Mesenchymal stem cell (in vitro differentiated cells and primary cell): ENCODE measurements at regions not wholly inside any gene's neighbourhood (a gene's known extent, or its start where the extent isn't known, plus 50 kb on each side); places are given as distances from the start of the nearest gene placed in this dataset.

Source experiments
- DNase-seq: peaks from one replicate; pipeline ENCODE4 v3.0.0-alpha.2; 2013
- H2AFZ ChIP-seq: one replicate; pipeline ENCODE4 v1.6.1; 2013; ENCODE audit warnings: low read depth, mild to moderate bottlenecking, control low read depth, inconsistent platforms, low read length, moderate library complexity
- H2AK5ac ChIP-seq: 2 replicates; pipeline ENCODE4 v1.6.1; 2013; ENCODE audit warnings: low read length, moderate library complexity, mild to moderate bottlenecking, inconsistent platforms; ENCODE audit not compliant: severe bottlenecking
- H2BK120ac ChIP-seq: one replicate; pipeline ENCODE4 v1.6.1; 2013; ENCODE audit warnings: low read depth, mild to moderate bottlenecking, inconsistent platforms, low read length, moderate library complexity
- H2BK12ac ChIP-seq, 2 experiments: one replicate each; pipeline ENCODE4 v1.6.1; 2013; ENCODE audit warnings: inconsistent platforms in 2 of 2, low read length in 2 of 2, mild to moderate bottlenecking in 2 of 2, moderate library complexity in 2 of 2, control low read depth in 1 of 2
- H2BK15ac ChIP-seq: one replicate; pipeline ENCODE4 v1.6.1; 2013; ENCODE audit warnings: mild to moderate bottlenecking, low read depth, inconsistent platforms; ENCODE audit not compliant: poor library complexity, severe bottlenecking
- H2BK5ac ChIP-seq: 2 replicates; pipeline ENCODE4 v1.6.1; 2013; ENCODE audit warnings: low read depth, mild to moderate bottlenecking, low read length, control low read depth, inconsistent platforms; ENCODE audit not compliant: poor library complexity, severe bottlenecking
- H3K14ac ChIP-seq, 2 experiments: one replicate each; pipeline ENCODE4 v1.6.1; 2013; ENCODE audit warnings: inconsistent platforms in 2 of 2, low read length in 2 of 2, control low read depth in 1 of 2, mild to moderate bottlenecking in 1 of 2, moderate library complexity in 1 of 2
- H3K18ac ChIP-seq, 2 experiments: one replicate each; pipeline ENCODE4 v1.6.1; 2013; ENCODE audit warnings: inconsistent platforms in 2 of 2, low read length in 2 of 2, control low read depth in 1 of 2, low read depth in 1 of 2, mild to moderate bottlenecking in 1 of 2
- H3K23ac ChIP-seq, 2 experiments: one replicate each; pipeline ENCODE4 v1.6.1; 2013; ENCODE audit warnings: inconsistent platforms in 2 of 2, low read length in 2 of 2, mild to moderate bottlenecking in 2 of 2, moderate library complexity in 2 of 2, control low read depth in 1 of 2
- H3K27ac ChIP-seq: 2 replicates; pipeline ENCODE4 v1.5.1; 2013; ENCODE audit warnings: mild to moderate bottlenecking, moderate library complexity, low read length, control low read depth, inconsistent platforms; ENCODE audit not compliant: poor library complexity, severe bottlenecking
- H3K27me3 ChIP-seq, 2 experiments: 2 replicates each; pipeline versions ENCODE4 v1.6.1 to v1.7.0; 2013; ENCODE audit warnings: low read length in 2 of 2, mild to moderate bottlenecking in 2 of 2, moderate library complexity in 2 of 2, control low read depth in 1 of 2, inconsistent platforms in 1 of 2; ENCODE audit not compliant: control insufficient read depth in 1 of 2, insufficient read depth in 1 of 2
- H3K36me3 ChIP-seq, 2 experiments: 2 replicates each; pipeline versions ENCODE4 v1.6.1 to v1.7.0; 2013; ENCODE audit warnings: low read length in 2 of 2, control low read depth in 1 of 2, inconsistent platforms in 1 of 2, low read depth in 1 of 2, mild to moderate bottlenecking in 1 of 2; ENCODE audit not compliant: insufficient read depth in 2 of 2, control insufficient read depth in 1 of 2
- H3K4ac ChIP-seq, 2 experiments: one replicate each; pipeline ENCODE4 v1.6.1; 2013; ENCODE audit warnings: inconsistent platforms in 2 of 2, low read length in 2 of 2, mild to moderate bottlenecking in 2 of 2, moderate library complexity in 2 of 2, control low read depth in 1 of 2, low read depth in 1 of 2
- H3K4me1 ChIP-seq: 2 replicates; pipeline ENCODE4 v1.6.1; 2013; ENCODE audit warnings: low read depth, low read length, control low read depth; ENCODE audit not compliant: control insufficient read depth, insufficient read depth
- H3K4me2 ChIP-seq: 2 replicates; pipeline ENCODE4 v1.6.1; 2013; ENCODE audit warnings: low read length, mild to moderate bottlenecking, inconsistent platforms; ENCODE audit not compliant: poor library complexity, severe bottlenecking
- H3K4me3 ChIP-seq, 2 experiments: 2 replicates each; pipeline versions ENCODE4 v1.5.1 to v1.7.0; 2013; ENCODE audit warnings: low read length in 2 of 2, mild to moderate bottlenecking in 2 of 2, control low read depth in 1 of 2, low read depth in 1 of 2; ENCODE audit not compliant: insufficient read depth in 1 of 2
- H3K79me1 ChIP-seq: replicated peaks from 2 replicates; pipeline ENCODE4 v1.6.1; 2013; ENCODE audit warnings: mild to moderate bottlenecking, control low read depth, low read length, inconsistent platforms; ENCODE audit not compliant: poor library complexity, severe bottlenecking
- H3K9ac ChIP-seq: 2 replicates; pipeline ENCODE4 v1.7.0; 2013; ENCODE audit warnings: mild to moderate bottlenecking, low read length, moderate library complexity
- H3K9me3 ChIP-seq: 2 replicates; pipeline ENCODE4 v1.7.0; 2013; ENCODE audit warnings: mild to moderate bottlenecking, low read length; ENCODE audit not compliant: control insufficient read depth
- H4K8ac ChIP-seq: one replicate; pipeline ENCODE4 v1.6.1; 2013; ENCODE audit warnings: inconsistent platforms, mild to moderate bottlenecking, low read length, moderate library complexity
- H4K91ac ChIP-seq: one replicate; pipeline ENCODE4 v1.6.1; 2013; ENCODE audit warnings: mild to moderate bottlenecking, low read length, inconsistent platforms
- WGBS: methylation state at CpG from one replicate; pipeline ENCODE4 v1.1.7; 2013; ENCODE audit warnings: mixed read lengths; 5-methylcytosine and 5-hydroxymethylcytosine counted together

- Histone ChIP-seq H2BK12ac (no peak overlapping the region), H3K79me1 (no peaks in the 10 kb centered on the region), H3K4me2 (no peak overlapping the region), H3K14ac (no peak overlapping the region), H3K4ac (no peak overlapping the region), H3K9ac (no peak overlapping the region), H3K4me3 (no peak overlapping the region), H3K27ac (no peak overlapping the region), H2AK5ac (no peak overlapping the region), H4K8ac (no peak overlapping the region), H2AFZ (no peak overlapping the region), H3K18ac (no peak overlapping the region), H3K9me3 (peaks cover 8% of the 10 kb centered on the region), H4K91ac (no peak overlapping the region), H3K27me3 (no peaks in the 10 kb centered on the region), H2BK120ac (no peak overlapping the region), H2BK5ac (no peak overlapping the region), H2BK15ac (no peak overlapping the region), H3K4me1 (no peaks in the 10 kb centered on the region), H3K23ac (no peak overlapping the region), H3K36me3 (no peaks in the 10 kb centered on the region)
- 81% methylated on average over 2 of the region's 2 CpGs for WGBS
- DNase-seq: no peak
Measured at GRCh38 chr18:11261486-11261885, 112.1 kb upstream of the PIEZO2 start.

GRCh38 chr18:11260961-11261461 is 111.6 kb upstream of the PIEZO2 start:
- no peak overlapping the region for H3K4ac ChIP-seq
- H3K36me3 ChIP-seq: no peaks in the 10 kb centered on the region
- peaks cover 8% of the 10 kb centered on the region for H3K9me3 ChIP-seq
- H2BK5ac ChIP-seq: no peak overlapping the region
- H2BK12ac ChIP-seq: no peak overlapping the region
- no peak overlapping the region for H3K27ac ChIP-seq
- H4K91ac ChIP-seq: no peak overlapping the region
- no peak overlapping the region for H2AK5ac ChIP-seq
- no peaks in the 10 kb centered on the region for H3K79me1 ChIP-seq
- H3K4me3 ChIP-seq: no peak overlapping the region
- H3K27me3 ChIP-seq: no peaks in the 10 kb centered on the region
- H3K23ac ChIP-seq: no peak overlapping the region
- WGBS: 88% methylated on average over 3 of the region's 3 CpGs
- H2AFZ ChIP-seq: no peak overlapping the region
- H3K14ac ChIP-seq: no peak overlapping the region
- no peak overlapping the region for H2BK120ac ChIP-seq
- no peaks in the 10 kb centered on the region for H3K4me1 ChIP-seq
- no peak overlapping the region for H4K8ac ChIP-seq
- no peak overlapping the region for H2BK15ac ChIP-seq
- no peak overlapping the region for H3K18ac ChIP-seq
- H3K4me2 ChIP-seq: no peak overlapping the region
- DNase-seq: no peak
- no peak overlapping the region for H3K9ac ChIP-seq

GRCh38 chr18:11259469-11260150 is 110.2 kb upstream of the PIEZO2 start:
- no peak overlapping the region for H2BK15ac ChIP-seq
- no peak overlapping the region for H4K91ac ChIP-seq
- H3K79me1 ChIP-seq: no peaks in the 10 kb centered on the region
- H3K27me3 ChIP-seq: no peaks in the 10 kb centered on the region
- H2BK120ac ChIP-seq: no peak overlapping the region
- H3K27ac ChIP-seq: no peak overlapping the region
- H2BK5ac ChIP-seq: no peak overlapping the region
- peak overlapping the region; percentile 16 for H3K9ac ChIP-seq
- H3K23ac ChIP-seq: no peak overlapping the region
- H2AK5ac ChIP-seq: no peak overlapping the region
- peak overlapping the region in 1 of 2 experiments; percentile 53 for H3K4me3 ChIP-seq
- no peak overlapping the region for H3K14ac ChIP-seq
- H3K4ac ChIP-seq: no peak overlapping the region
- no peak overlapping the region for H4K8ac ChIP-seq
- peak overlapping the region; percentile 31 for H2AFZ ChIP-seq
- no peaks in the 10 kb centered on the region for H3K36me3 ChIP-seq
- H2BK12ac ChIP-seq: no peak overlapping the region
- no peak overlapping the region for H3K4me2 ChIP-seq
- WGBS: 60% methylated on average over 8 of the region's 10 CpGs
- no peak overlapping the region for H3K18ac ChIP-seq
- peaks cover 8% of the 10 kb centered on the region for H3K9me3 ChIP-seq
- DNase-seq: no peak
- H3K4me1 ChIP-seq: no peaks in the 10 kb centered on the region

GRCh38 chr18:11258039-11258610 is 108.8 kb upstream of the PIEZO2 start:
- Histone ChIP-seq H3K27ac (no peak overlapping the region), H4K8ac (no peak overlapping the region), H3K4me2 (no peak overlapping the region), H3K4ac (no peak overlapping the region), H3K9ac (no peak overlapping the region), H3K27me3 (no peaks in the 10 kb centered on the region), H2AFZ (no peak overlapping the region), H3K14ac (no peak overlapping the region), H3K23ac (no peak overlapping the region), H2BK5ac (no peak overlapping the region), H2BK12ac (no peak overlapping the region), H2AK5ac (no peak overlapping the region), H2BK120ac (no peak overlapping the region), H4K91ac (no peak overlapping the region), H3K18ac (no peak overlapping the region), H2BK15ac (no peak overlapping the region), H3K79me1 (no peaks in the 10 kb centered on the region), H3K4me1 (no peaks in the 10 kb centered on the region), H3K36me3 (no peaks in the 10 kb centered on the region), H3K4me3 (no peak overlapping the region), H3K9me3 (no peaks in the 10 kb centered on the region)
- 91% methylated on average over 1 of the region's 1 CpG for WGBS
- no peak for DNase-seq
